Glutamatergic neuron (in vitro differentiated cells): ENCODE measurements at regions not wholly inside any gene's neighbourhood (a gene's known extent, or its start where the extent isn't known, plus 50 kb on each side); places are given as distances from the start of the nearest gene placed in this dataset.

ENCODE experiments used
- DNase-seq: peaks from one replicate; pipeline ENCODE4 v3.0.0; 2022
- H3K27ac Mint-ChIP-seq: one replicate; pipeline ENCODE4 v1.8.0; 2020; ENCODE audit warnings: mild to moderate bottlenecking, mixed read lengths, inconsistent platforms; ENCODE audit not compliant: unreplicated experiment
- H3K27me3 Mint-ChIP-seq: one replicate; pipeline ENCODE4 v1.8.0; 2020; ENCODE audit warnings: mild to moderate bottlenecking, moderate library complexity, mixed read lengths, inconsistent platforms; ENCODE audit not compliant: unreplicated experiment
- H3K36me3 Mint-ChIP-seq: one replicate; pipeline ENCODE4 v1.8.0; 2020; ENCODE audit warnings: mild to moderate bottlenecking, mixed read lengths, inconsistent platforms; ENCODE audit not compliant: unreplicated experiment
- H3K4me1 Mint-ChIP-seq: one replicate; pipeline ENCODE4 v1.8.0; 2020; ENCODE audit warnings: mild to moderate bottlenecking, low read depth, mixed read lengths, inconsistent platforms; ENCODE audit not compliant: unreplicated experiment
- H3K4me3 Mint-ChIP-seq: one replicate; pipeline ENCODE4 v1.8.0; 2020; ENCODE audit warnings: mild to moderate bottlenecking, mixed read lengths, inconsistent platforms; ENCODE audit not compliant: unreplicated experiment
- H3K9me3 Mint-ChIP-seq: one replicate; pipeline ENCODE4 v1.8.0; 2020; ENCODE audit warnings: mild to moderate bottlenecking, moderate library complexity, mixed read lengths, inconsistent platforms; ENCODE audit not compliant: unreplicated experiment
- TF ChIP-seq, protein P1 (sequence below): fragments of 200-600 bp; sonication (generic); IDR thresholded peaks from one replicate; pipeline ENCODE4 v1.5.0; 2021; ENCODE audit not compliant: partially characterized antibody, unreplicated experiment

DNA sequence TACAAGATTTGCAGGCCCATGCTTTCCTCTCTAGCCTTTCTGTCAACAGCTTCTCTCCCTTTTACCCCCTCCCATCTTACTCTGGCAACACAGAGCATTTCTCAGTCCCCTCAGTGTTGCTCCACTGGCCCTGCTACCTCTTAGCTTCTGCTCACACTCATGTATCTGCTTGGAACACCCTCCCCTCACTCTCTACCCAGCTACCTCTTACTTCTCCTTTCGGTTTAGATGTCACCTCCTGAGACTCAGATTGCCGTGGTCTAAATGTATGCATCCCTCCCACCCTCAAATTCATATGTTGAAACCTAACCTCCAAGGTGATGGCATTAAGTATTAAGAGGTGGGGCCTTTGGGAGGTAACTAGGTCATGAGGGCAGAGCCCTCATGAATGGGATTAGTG, 80.1 kb downstream of the FOXD2 start:
- H3K9me3 Mint-ChIP-seq: peaks cover 2% of the 10 kb centered on the region
- peaks cover 6% of the 10 kb centered on the region for H3K27me3 Mint-ChIP-seq
- H3K4me3 Mint-ChIP-seq: no peak overlapping the region

DNA sequence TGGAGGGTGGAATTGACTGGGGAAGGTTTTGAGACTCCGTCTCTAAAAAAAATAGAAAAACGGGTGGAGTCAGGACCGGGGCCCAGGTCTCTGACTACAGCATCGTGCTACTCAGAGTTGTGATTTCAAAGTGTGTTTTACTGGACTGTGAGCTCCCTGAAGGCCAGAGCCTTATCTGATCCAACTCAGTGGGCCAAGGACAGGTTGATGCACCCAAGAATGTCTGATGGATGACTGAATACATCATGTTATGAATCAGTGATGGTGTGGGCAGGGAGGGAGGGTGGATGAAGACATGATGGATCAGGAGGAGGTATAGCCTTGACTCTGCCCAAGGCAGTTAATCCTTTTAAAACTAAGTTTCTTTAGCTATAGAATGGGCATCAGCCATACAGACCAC, 81.6 kb downstream of the FOXD2 start:
- Mint-ChIP-seq H3K27ac (no peak overlapping the region), H3K9me3 (peaks cover 2% of the 10 kb centered on the region), H3K36me3 (peaks cover 4% of the 10 kb centered on the region), H3K27me3 (peaks cover 4% of the 10 kb centered on the region), H3K4me3 (no peak overlapping the region), H3K4me1 (no peaks in the 10 kb centered on the region)
- TF ChIP-seq, protein P1, sequence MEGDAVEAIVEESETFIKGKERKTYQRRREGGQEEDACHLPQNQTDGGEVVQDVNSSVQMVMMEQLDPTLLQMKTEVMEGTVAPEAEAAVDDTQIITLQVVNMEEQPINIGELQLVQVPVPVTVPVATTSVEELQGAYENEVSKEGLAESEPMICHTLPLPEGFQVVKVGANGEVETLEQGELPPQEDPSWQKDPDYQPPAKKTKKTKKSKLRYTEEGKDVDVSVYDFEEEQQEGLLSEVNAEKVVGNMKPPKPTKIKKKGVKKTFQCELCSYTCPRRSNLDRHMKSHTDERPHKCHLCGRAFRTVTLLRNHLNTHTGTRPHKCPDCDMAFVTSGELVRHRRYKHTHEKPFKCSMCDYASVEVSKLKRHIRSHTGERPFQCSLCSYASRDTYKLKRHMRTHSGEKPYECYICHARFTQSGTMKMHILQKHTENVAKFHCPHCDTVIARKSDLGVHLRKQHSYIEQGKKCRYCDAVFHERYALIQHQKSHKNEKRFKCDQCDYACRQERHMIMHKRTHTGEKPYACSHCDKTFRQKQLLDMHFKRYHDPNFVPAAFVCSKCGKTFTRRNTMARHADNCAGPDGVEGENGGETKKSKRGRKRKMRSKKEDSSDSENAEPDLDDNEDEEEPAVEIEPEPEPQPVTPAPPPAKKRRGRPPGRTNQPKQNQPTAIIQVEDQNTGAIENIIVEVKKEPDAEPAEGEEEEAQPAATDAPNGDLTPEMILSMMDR: no peak
- no peak for DNase-seq

More for the DNA sequence above, 80.1 kb downstream of the FOXD2 start:
- no peak overlapping the region for H3K27ac Mint-ChIP-seq
- H3K36me3 Mint-ChIP-seq: peaks cover 4% of the 10 kb centered on the region
- TF ChIP-seq, protein P1: no peak
- H3K4me1 Mint-ChIP-seq: no peaks in the 10 kb centered on the region
- no peak for DNase-seq

DNA sequence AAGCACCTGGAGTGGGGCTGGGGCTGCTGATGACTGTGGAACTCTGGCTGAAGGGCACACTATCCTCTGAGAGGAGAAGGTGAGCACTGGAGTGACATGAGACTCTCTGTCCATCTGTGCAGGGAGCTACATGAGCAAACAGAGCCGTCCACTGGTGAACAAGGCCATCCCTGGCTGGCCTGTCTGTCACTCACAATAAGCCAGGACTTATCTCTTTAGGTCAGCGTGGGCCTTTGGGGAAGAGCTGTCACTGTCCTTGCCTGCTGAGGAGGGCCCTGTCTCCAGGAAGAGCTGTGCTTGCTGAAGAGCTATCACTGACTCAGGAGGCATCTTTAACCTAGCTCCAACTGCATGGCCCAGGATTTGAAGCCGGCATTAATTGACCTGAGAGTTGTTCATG, 82.1 kb downstream of the FOXD2 start:
- Mint-ChIP-seq H3K36me3 (peaks cover 4% of the 10 kb centered on the region), H3K4me1 (no peaks in the 10 kb centered on the region), H3K27ac (no peak overlapping the region), H3K4me3 (no peak overlapping the region), H3K27me3 (peaks cover 6% of the 10 kb centered on the region), H3K9me3 (peaks cover 2% of the 10 kb centered on the region)
- no peak for DNase-seq
- TF ChIP-seq, protein P1: no peak

DNA sequence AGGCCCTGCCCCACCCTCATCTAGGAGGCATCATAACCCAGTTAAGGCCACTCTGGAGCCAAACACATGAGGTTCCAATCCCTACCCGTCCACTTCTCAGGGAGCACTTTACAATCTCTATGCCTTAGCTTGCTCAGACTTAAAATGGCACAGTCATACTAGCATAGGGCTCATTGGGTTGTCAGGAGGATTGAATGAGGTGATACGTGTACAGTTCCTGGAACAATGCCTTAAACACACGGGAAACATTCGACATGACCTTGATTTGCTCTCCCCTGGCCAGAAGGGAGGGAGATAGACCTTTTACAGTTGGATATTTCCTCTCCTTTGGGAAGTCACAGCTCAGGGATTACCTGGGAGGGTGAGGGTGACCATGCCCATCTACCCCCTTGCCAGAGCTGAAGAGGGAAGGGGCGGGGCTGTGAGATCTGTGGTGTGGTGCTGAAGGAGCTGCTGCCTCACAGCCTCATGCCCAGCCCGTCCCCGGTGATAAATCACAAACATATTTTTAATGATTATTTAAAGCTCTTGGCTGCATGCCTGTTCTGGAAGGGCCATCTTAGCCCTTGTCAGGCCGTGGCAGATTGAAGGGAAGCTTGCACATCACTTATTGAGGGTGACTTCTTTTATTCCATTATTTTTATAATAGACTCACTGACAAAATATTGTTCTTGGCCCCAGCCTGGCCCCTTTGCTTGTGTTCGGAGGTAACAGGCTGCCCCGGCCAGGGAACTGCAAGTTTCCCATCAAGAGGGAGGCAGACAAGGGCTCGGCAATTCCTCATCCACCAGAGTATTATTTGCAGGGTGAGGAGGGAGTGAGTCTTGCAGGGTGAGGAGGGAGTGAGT, 83.4 kb downstream of the FOXD2 start:
- Mint-ChIP-seq H3K4me3 (no peak overlapping the region), H3K27me3 (peaks cover 6% of the 10 kb centered on the region), H3K9me3 (peaks cover 2% of the 10 kb centered on the region), H3K4me1 (no peaks in the 10 kb centered on the region), H3K36me3 (peaks cover 4% of the 10 kb centered on the region), H3K27ac (no peak overlapping the region)
- TF ChIP-seq, protein P1: no peak
- no peak for DNase-seq
